ENCODE measurements at regions not wholly inside any gene's neighbourhood (a gene's known extent, or its start where the extent isn't known, plus 50 kb on each side); places are given as distances from the start of the nearest gene placed in this dataset.

DNA sequence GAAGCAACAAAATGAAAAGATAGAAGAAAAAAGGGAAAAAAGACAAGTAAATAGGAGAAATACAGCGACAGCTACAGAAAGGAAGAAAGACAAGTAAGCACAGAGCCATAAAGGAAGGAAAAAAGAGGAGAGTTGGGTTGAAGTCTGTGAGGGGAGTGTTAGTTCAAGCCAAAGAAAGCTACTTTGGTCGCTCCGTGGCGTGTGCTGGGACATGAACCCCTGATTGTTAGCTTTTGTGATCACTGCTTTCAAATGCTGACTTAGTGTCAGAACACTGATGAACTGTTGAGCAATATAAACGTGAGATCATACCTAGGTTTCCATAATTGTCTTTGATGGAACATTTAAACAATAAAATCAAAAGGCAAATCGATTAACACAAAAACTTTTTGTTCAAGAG lies 370.1 kb downstream of the TMEM161B start:
- CTCF ChIA-PET (ENCODE audit: unreplicated experiment) = no interaction called here
- Histone ChIP-seq H3K4me1 (ENCODE audit: insufficient read depth, low read length, poor library complexity, severe bottlenecking) (peaks cover 10% of the 10 kb centered on the region), H3K27ac (ENCODE audit: low read depth, low read length, poor library complexity, severe bottlenecking) (no peak overlapping the region), H3K79me2 (ENCODE audit: insufficient read depth, low read depth, low read length) (no peaks in the 10 kb centered on the region), H2AFZ (ENCODE audit: low read length) (no peak overlapping the region), H3K4me2 (ENCODE audit: low read length) (no peak overlapping the region), H3K36me3 (ENCODE audit: insufficient read depth, low read length) (no peaks in the 10 kb centered on the region), H4K20me1 (ENCODE audit: insufficient read depth, low read length) (no peaks in the 10 kb centered on the region), H3K4me3 (ENCODE audit: low read depth, low read length, poor library complexity, severe bottlenecking) (no peak overlapping the region), H3K9me2 (ENCODE audit: insufficient read depth, low read length) (no peaks in the 10 kb centered on the region), H3K9me3 (ENCODE audit: low read length) (no peaks in the 10 kb centered on the region)
- DNase-seq (ENCODE audit: low spot score) = no peak
- intact Hi-C loops (cut with micrococcal nuclease; ENCODE audit: unreplicated experiment) = loop anchor here (1.0 kb wide), 1 partner anchor 14 kb away; no protein-coding TSS in a partner anchor
- TF ChIP-seq EZH2phosphoT487 (IDR thresholded peaks at IDR 0.05; ENCODE audit: borderline replicate concordance, low read depth, low read length) = no peak
- TF ChIP-seq, protein P1, sequence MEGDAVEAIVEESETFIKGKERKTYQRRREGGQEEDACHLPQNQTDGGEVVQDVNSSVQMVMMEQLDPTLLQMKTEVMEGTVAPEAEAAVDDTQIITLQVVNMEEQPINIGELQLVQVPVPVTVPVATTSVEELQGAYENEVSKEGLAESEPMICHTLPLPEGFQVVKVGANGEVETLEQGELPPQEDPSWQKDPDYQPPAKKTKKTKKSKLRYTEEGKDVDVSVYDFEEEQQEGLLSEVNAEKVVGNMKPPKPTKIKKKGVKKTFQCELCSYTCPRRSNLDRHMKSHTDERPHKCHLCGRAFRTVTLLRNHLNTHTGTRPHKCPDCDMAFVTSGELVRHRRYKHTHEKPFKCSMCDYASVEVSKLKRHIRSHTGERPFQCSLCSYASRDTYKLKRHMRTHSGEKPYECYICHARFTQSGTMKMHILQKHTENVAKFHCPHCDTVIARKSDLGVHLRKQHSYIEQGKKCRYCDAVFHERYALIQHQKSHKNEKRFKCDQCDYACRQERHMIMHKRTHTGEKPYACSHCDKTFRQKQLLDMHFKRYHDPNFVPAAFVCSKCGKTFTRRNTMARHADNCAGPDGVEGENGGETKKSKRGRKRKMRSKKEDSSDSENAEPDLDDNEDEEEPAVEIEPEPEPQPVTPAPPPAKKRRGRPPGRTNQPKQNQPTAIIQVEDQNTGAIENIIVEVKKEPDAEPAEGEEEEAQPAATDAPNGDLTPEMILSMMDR (conservative IDR thresholded peaks at IDR 0.05; ENCODE audit: low read length) = no peak
- no TSS peak for BruUV-seq (replicated peaks)
- POLR2A ChIA-PET = interaction anchor here (0.5 to 1.1 kb wide), 2 partner anchors 13 to 1926 kb away, joined by 3 read pairs; no protein-coding TSS in a partner anchor

DNA sequence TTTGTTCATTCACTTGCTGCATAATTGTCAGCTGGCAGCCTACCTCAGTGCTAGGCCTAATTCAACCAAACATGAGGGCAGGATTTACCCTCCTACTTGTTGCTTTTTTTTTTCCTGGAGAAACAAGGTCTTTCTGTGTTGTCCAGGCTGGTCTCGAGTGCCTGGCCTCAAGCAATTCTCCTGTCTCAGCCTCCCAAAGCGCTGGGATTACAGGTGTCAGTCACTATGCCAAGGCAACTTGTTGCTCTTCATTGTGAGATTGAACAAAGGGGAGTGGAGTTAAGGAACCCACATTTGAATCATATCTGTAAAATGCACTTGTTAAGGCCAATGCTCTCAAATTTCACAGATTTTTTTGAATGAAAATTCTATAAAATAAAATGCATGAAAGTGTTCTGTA lies 380.5 kb downstream of the TMEM161B start:
- DNase-seq (ENCODE audit: low spot score) = no peak
- intact Hi-C loops (cut with micrococcal nuclease; ENCODE audit: unreplicated experiment) = no loop called here
- CTCF ChIA-PET (ENCODE audit: unreplicated experiment) = no interaction called here
- no peaks in the 10 kb centered on the region for H3K36me3 ChIP-seq (ENCODE audit: insufficient read depth, low read length)
- TF ChIP-seq, protein P1 (conservative IDR thresholded peaks at IDR 0.05; ENCODE audit: low read length) = no peak
- no peak for TF ChIP-seq EZH2phosphoT487 (IDR thresholded peaks at IDR 0.05; ENCODE audit: borderline replicate concordance, low read depth, low read length)
- no peak overlapping the region for H2AFZ ChIP-seq (ENCODE audit: low read length)
- H4K20me1 ChIP-seq (ENCODE audit: insufficient read depth, low read length) = no peaks in the 10 kb centered on the region
- no peak overlapping the region for H3K4me2 ChIP-seq (ENCODE audit: low read length)
- H3K79me2 ChIP-seq (ENCODE audit: insufficient read depth, low read depth, low read length) = no peaks in the 10 kb centered on the region
- no peaks in the 10 kb centered on the region for H3K9me2 ChIP-seq (ENCODE audit: insufficient read depth, low read length)
- no TSS peak for BruUV-seq (replicated peaks)
- no peaks in the 10 kb centered on the region for H3K9me3 ChIP-seq (ENCODE audit: low read length)
- no peak overlapping the region for H3K4me3 ChIP-seq (ENCODE audit: low read depth, low read length, poor library complexity, severe bottlenecking)
- no peak overlapping the region for H3K27ac ChIP-seq (ENCODE audit: low read depth, low read length, poor library complexity, severe bottlenecking)
- POLR2A ChIA-PET = no interaction called here
- no peaks in the 10 kb centered on the region for H3K4me1 ChIP-seq (ENCODE audit: insufficient read depth, low read length, poor library complexity, severe bottlenecking)

DNA sequence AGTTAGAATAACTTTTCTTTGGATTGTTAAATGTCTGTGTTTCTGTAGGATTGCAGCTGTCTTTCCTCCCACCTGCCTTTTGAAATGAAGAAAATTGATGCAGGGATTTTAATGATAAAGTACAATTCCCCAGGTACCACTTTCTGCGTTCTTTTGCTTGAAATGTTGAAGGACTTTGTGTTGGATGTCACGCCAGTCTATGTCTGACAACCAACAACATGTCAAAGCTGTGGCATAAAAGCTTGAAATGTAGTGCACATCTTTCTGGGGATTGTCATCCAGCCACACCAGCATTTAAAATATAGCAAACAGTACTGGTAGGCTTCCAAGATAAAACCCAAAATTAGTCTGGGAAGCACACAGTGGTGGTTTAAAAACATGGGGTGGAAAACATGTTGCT lies 381.4 kb downstream of the TMEM161B start:
- no peaks in the 10 kb centered on the region for H3K36me3 ChIP-seq (ENCODE audit: insufficient read depth, low read length)
- no peaks in the 10 kb centered on the region for H4K20me1 ChIP-seq (ENCODE audit: insufficient read depth, low read length)
- H3K9me3 ChIP-seq (ENCODE audit: low read length) = no peaks in the 10 kb centered on the region
- H3K79me2 ChIP-seq (ENCODE audit: insufficient read depth, low read depth, low read length) = no peaks in the 10 kb centered on the region
- TF ChIP-seq, protein P1 (conservative IDR thresholded peaks at IDR 0.05; ENCODE audit: low read length) = no peak
- TF ChIP-seq EZH2phosphoT487 (IDR thresholded peaks at IDR 0.05; ENCODE audit: borderline replicate concordance, low read depth, low read length) = no peak
- H3K4me1 ChIP-seq (ENCODE audit: insufficient read depth, low read length, poor library complexity, severe bottlenecking) = no peaks in the 10 kb centered on the region
- BruUV-seq (replicated peaks) = no TSS peak
- no peak overlapping the region for H2AFZ ChIP-seq (ENCODE audit: low read length)
- intact Hi-C loops (cut with micrococcal nuclease; ENCODE audit: unreplicated experiment) = no loop called here
- ChIA-PET POLR2A (no interaction called here), CTCF (ENCODE audit: unreplicated experiment) (no interaction called here)
- no peaks in the 10 kb centered on the region for H3K9me2 ChIP-seq (ENCODE audit: insufficient read depth, low read length)
- no peak overlapping the region for H3K4me2 ChIP-seq (ENCODE audit: low read length)
- H3K4me3 ChIP-seq (ENCODE audit: low read depth, low read length, poor library complexity, severe bottlenecking) = no peak overlapping the region
- no peak overlapping the region for H3K27ac ChIP-seq (ENCODE audit: low read depth, low read length, poor library complexity, severe bottlenecking)
- no peak for DNase-seq (ENCODE audit: low spot score)

All from OCI-LY7 (cell line).